ENCODE measurements at regions not wholly inside any gene's neighbourhood (a gene's known extent, or its start where the extent isn't known, plus 50 kb on each side); places are given as distances from the start of the nearest gene placed in this dataset.

- H3K9me3 Mint-ChIP-seq = peaks cover 9% of the 10 kb centered on the region
- ChIA-PET POLR2A (no interaction called here), CTCF (interaction anchor here (0.6 kb wide), 1 partner anchor 11 kb away, joined by 3 read pairs; no protein-coding TSS in a partner anchor)
- no peaks in the 10 kb centered on the region for H3K36me3 Mint-ChIP-seq (ENCODE audit: low read depth)
- H3K4me3 Mint-ChIP-seq = no peak overlapping the region
- H3K27ac Mint-ChIP-seq = no peak overlapping the region
- H3K4me1 Mint-ChIP-seq = no peaks in the 10 kb centered on the region
- no peak for DNase-seq
- peaks cover 28% of the 10 kb centered on the region for H3K27me3 Mint-ChIP-seq
Measured at GRCh38 chr4:141290771-141291170, 70.1 kb downstream of the ZNF330 start.

DNA sequence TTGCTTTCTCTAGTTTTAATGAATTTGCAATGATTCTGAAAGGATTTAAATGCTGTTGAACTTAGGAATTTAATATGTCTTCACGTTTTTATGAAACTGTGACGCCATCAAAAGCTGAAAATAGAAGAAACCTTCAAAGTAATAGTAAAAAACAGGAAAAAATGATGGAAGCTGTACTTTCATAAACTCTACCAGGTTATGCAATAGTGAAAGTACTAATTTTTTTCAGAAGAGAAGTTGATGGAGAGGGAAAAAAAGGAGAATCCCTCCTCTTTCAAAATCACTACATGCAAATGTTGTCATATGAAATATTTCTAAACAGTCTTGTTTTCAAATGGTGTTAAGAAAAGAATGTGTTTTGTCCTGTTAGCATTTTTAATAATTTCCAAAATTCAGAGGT lies 73.6 kb downstream of the ZNF330 start:
- CTCF ChIA-PET = interaction anchor here (1.2 to 1.9 kb wide), 2 partner anchors 11 to 13 kb away, joined by 3 to 4 read pairs; no protein-coding TSS in a partner anchor
- H3K27me3 Mint-ChIP-seq = peaks cover 12% of the 10 kb centered on the region
- H3K27ac Mint-ChIP-seq = no peak overlapping the region
- no peaks in the 10 kb centered on the region for H3K4me1 Mint-ChIP-seq
- no peak for DNase-seq
- POLR2A ChIA-PET = no interaction called here
- no peak overlapping the region for H3K4me3 Mint-ChIP-seq
- H3K9me3 Mint-ChIP-seq = peaks cover 9% of the 10 kb centered on the region
- H3K36me3 Mint-ChIP-seq (ENCODE audit: low read depth) = no peaks in the 10 kb centered on the region

GRCh38 chr4:141301216-141301615 lies 80.5 kb downstream of the ZNF330 start:
- Mint-ChIP-seq H3K27me3 (peaks cover 8% of the 10 kb centered on the region), H3K4me3 (no peak overlapping the region), H3K9me3 (no peaks in the 10 kb centered on the region), H3K27ac (no peak overlapping the region), H3K36me3 (ENCODE audit: low read depth) (no peaks in the 10 kb centered on the region), H3K4me1 (no peaks in the 10 kb centered on the region)
- ChIA-PET CTCF (no interaction called here), POLR2A (no interaction called here)
- DNase-seq = no peak

- ChIA-PET POLR2A (no interaction called here), CTCF (no interaction called here)
- DNase-seq = no peak
- Mint-ChIP-seq H3K27me3 (peaks cover 9% of the 10 kb centered on the region), H3K9me3 (no peaks in the 10 kb centered on the region), H3K27ac (no peak overlapping the region), H3K4me1 (peaks cover 7% of the 10 kb centered on the region), H3K36me3 (ENCODE audit: low read depth) (no peaks in the 10 kb centered on the region), H3K4me3 (no peak overlapping the region)
Measured at GRCh38 chr4:141302924-141303323, 82.2 kb downstream of the ZNF330 start.

GRCh38 chr4:141304346-141304745 lies 83.7 kb downstream of the ZNF330 start:
- no peak for DNase-seq
- Mint-ChIP-seq H3K9me3 (no peaks in the 10 kb centered on the region), H3K36me3 (ENCODE audit: low read depth) (no peaks in the 10 kb centered on the region), H3K27me3 (peaks cover 9% of the 10 kb centered on the region), H3K27ac (no peak overlapping the region), H3K4me3 (no peak overlapping the region), H3K4me1 (peaks cover 7% of the 10 kb centered on the region)
- POLR2A ChIA-PET = no interaction called here
- CTCF ChIA-PET = no interaction called here

DNA sequence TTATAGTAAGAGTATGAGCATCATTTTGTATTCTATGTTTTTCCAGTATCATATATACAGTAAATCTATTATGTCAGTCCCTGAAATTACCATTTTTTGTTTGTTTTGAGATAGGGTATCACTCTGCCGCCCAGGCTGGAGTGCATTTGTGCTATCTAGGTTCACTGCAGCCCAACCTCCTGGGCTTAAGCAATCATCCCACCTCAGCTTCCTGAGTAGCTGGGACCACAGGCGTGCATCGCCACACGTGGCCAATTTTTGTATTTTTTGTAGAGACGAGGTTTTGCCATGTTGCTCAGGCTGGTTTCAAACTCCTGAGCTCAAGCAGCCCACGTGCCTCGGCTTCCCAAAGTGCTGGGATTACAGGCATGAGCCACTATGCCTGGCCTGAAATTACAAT lies 85.6 kb downstream of the ZNF330 start:
- peaks cover 7% of the 10 kb centered on the region for H3K27me3 Mint-ChIP-seq
- ChIA-PET POLR2A (no interaction called here), CTCF (interaction anchor here (0.7 to 1.6 kb wide), 9 partner anchors 9 to 1544 kb away, joined by 3 to 6 read pairs (median 3); partner anchors contain the start of genes IL15 and INPP4B)
- H3K27ac Mint-ChIP-seq = no peak overlapping the region
- no peak for DNase-seq
- H3K4me1 Mint-ChIP-seq = peaks cover 7% of the 10 kb centered on the region
- H3K9me3 Mint-ChIP-seq = no peaks in the 10 kb centered on the region
- no peak overlapping the region for H3K4me3 Mint-ChIP-seq
- no peaks in the 10 kb centered on the region for H3K36me3 Mint-ChIP-seq (ENCODE audit: low read depth)

- Mint-ChIP-seq H3K9me3 (no peaks in the 10 kb centered on the region), H3K4me3 (no peak overlapping the region), H3K4me1 (peaks cover 7% of the 10 kb centered on the region), H3K27ac (no peak overlapping the region), H3K36me3 (ENCODE audit: low read depth) (no peaks in the 10 kb centered on the region), H3K27me3 (peaks cover 5% of the 10 kb centered on the region)
- CTCF ChIA-PET = interaction anchor here (1.1 to 1.6 kb wide), 5 partner anchors 13 to 1543 kb away, joined by 3 to 6 read pairs (median 3); no protein-coding TSS in a partner anchor
- DNase-seq = peak; percentile 85
- POLR2A ChIA-PET = no interaction called here
Measured at GRCh38 chr4:141307241-141307689, 86.6 kb downstream of the ZNF330 start.

DNA sequence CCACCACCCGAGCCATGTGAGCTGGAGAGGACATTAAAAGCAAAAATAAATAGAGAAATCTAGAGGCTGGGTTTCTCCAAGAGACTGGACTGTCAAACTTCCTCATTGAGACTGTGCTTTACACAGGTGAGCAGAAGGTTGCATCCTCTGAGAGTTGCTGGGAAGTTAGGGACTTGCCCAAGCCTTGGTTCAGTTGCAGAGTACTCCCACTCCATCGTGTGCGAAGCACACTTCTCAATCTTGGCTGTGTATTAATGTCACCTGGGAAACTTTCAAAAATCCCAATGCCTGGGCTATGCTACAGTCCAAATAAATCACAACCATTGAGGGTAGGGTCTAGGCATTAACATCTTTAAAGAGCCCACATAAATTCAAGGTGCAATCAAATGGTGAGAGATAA lies 89.2 kb downstream of the ZNF330 start:
- H3K9me3 Mint-ChIP-seq = no peaks in the 10 kb centered on the region
- no peaks in the 10 kb centered on the region for H3K36me3 Mint-ChIP-seq (ENCODE audit: low read depth)
- H3K27me3 Mint-ChIP-seq = peaks cover 11% of the 10 kb centered on the region
- no peak for DNase-seq
- H3K4me3 Mint-ChIP-seq = no peak overlapping the region
- CTCF ChIA-PET = no interaction called here
- no peak overlapping the region for H3K27ac Mint-ChIP-seq
- peaks cover 7% of the 10 kb centered on the region for H3K4me1 Mint-ChIP-seq
- POLR2A ChIA-PET = no interaction called here

GRCh38 chr4:141311246-141312204 lies 90.8 kb downstream of the ZNF330 start:
- no peaks in the 10 kb centered on the region for H3K9me3 Mint-ChIP-seq
- no peaks in the 10 kb centered on the region for H3K36me3 Mint-ChIP-seq (ENCODE audit: low read depth)
- H3K27ac Mint-ChIP-seq = no peak overlapping the region
- H3K4me3 Mint-ChIP-seq = no peak overlapping the region
- POLR2A ChIA-PET = no interaction called here
- DNase-seq = no peak
- peaks cover 9% of the 10 kb centered on the region for H3K27me3 Mint-ChIP-seq
- CTCF ChIA-PET = no interaction called here
- H3K4me1 Mint-ChIP-seq = peaks cover 7% of the 10 kb centered on the region

- CTCF ChIA-PET = interaction anchor here (0.8 kb wide), 1 partner anchor 8 kb away, joined by 3 read pairs; no protein-coding TSS in a partner anchor
- POLR2A ChIA-PET = no interaction called here
- no peaks in the 10 kb centered on the region for H3K36me3 Mint-ChIP-seq (ENCODE audit: low read depth)
Measured at GRCh38 chr4:141314627-141315026, 93.9 kb downstream of the ZNF330 start.

GRCh38 chr4:141328560-141329173 lies 108.0 kb downstream of the ZNF330 start:
- H3K27me3 Mint-ChIP-seq = peaks cover 31% of the 10 kb centered on the region
- no peak overlapping the region for H3K4me3 Mint-ChIP-seq
- DNase-seq = no peak
- no peaks in the 10 kb centered on the region for H3K36me3 Mint-ChIP-seq (ENCODE audit: low read depth)
- peaks cover 1% of the 10 kb centered on the region for H3K4me1 Mint-ChIP-seq
- H3K9me3 Mint-ChIP-seq = no peaks in the 10 kb centered on the region
- ChIA-PET POLR2A (no interaction called here), CTCF (no interaction called here)
- H3K27ac Mint-ChIP-seq = no peak overlapping the region

More at GRCh38 chr4:141314627-141315026, 93.9 kb downstream of the ZNF330 start:
- H3K4me3 Mint-ChIP-seq = no peak overlapping the region
- no peaks in the 10 kb centered on the region for H3K4me1 Mint-ChIP-seq
- no peaks in the 10 kb centered on the region for H3K9me3 Mint-ChIP-seq
- peaks cover 18% of the 10 kb centered on the region for H3K27me3 Mint-ChIP-seq
- H3K27ac Mint-ChIP-seq = no peak overlapping the region
- no peak for DNase-seq

DNA sequence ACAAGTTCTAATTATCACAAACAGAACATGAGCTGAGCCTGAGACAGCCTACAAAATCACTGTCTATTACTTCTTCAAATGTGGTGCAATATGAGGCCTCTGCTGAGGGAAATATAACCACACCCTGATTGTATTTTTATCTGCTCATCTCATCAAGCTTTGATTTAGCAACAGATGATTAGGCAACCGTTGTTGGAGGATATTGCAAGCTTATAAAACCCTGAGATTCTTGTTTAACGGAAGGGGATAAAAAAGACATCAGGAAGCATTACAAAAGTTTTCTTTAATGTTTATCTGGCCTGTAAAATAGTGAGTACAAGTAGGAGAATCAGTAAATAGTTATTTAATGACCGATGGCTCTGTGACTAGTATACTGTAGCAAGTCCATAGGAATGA lies 108.5 kb downstream of the ZNF330 start:
- Mint-ChIP-seq H3K4me3 (no peak overlapping the region), H3K27me3 (peaks cover 33% of the 10 kb centered on the region), H3K9me3 (no peaks in the 10 kb centered on the region), H3K4me1 (peaks cover 1% of the 10 kb centered on the region), H3K27ac (no peak overlapping the region), H3K36me3 (ENCODE audit: low read depth) (no peaks in the 10 kb centered on the region)
- ChIA-PET CTCF (no interaction called here), POLR2A (no interaction called here)
- DNase-seq = no peak

DNA sequence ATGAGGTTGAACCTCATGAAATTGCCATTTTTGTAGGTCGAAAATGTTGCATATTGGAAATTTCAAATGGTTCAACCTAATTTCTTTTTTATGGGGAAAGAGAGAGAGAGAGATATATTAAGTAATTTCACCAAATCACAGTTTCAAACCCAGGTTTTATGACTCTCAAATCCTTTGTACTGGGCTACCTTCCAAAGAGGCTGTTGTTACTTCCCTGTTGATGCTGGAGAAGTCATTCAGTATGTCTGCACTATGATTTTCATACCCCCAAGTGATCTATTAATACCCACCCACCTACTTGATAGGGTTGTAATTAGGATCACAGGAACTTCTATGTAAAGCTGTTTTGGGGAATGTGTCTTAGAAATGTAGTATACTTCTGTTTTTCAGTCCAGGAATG lies 109.9 kb downstream of the ZNF330 start:
- no peak for DNase-seq
- no peak overlapping the region for H3K4me3 Mint-ChIP-seq
- ChIA-PET CTCF (no interaction called here), POLR2A (no interaction called here)
- H3K27ac Mint-ChIP-seq = no peak overlapping the region
- H3K36me3 Mint-ChIP-seq (ENCODE audit: low read depth) = no peaks in the 10 kb centered on the region
- H3K4me1 Mint-ChIP-seq = peaks cover 1% of the 10 kb centered on the region
- H3K27me3 Mint-ChIP-seq = peaks cover 40% of the 10 kb centered on the region
- H3K9me3 Mint-ChIP-seq = no peaks in the 10 kb centered on the region
